ENCODE measurements at regions not wholly inside any gene's neighbourhood (a gene's known extent, or its start where the extent isn't known, plus 50 kb on each side); places are given as distances from the start of the nearest gene placed in this dataset.

DNA sequence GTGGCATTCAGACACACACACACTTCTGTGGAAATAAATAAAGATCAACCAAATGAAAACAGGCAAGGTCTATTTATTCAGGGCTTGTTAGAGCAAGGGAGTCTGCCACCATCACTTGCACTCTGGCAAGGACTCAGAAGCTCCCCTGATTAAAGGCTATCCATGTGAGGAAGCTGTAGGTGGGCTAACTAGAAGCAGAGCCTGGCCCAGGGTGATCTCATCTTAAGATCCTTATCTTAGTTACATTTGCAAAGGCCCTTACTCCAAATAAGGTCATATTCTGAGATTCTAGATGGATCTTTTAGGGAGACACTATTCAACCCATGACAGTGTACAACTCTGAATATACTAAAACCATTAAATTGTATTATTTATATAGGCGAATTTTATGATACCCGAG lies 190.0 kb upstream of the SRD5A2 start:
- no peak for TF ChIP-seq GABPA (IDR thresholded peaks at IDR 0.05; ENCODE audit: low read depth)
- TF ChIP-seq, protein P1, sequence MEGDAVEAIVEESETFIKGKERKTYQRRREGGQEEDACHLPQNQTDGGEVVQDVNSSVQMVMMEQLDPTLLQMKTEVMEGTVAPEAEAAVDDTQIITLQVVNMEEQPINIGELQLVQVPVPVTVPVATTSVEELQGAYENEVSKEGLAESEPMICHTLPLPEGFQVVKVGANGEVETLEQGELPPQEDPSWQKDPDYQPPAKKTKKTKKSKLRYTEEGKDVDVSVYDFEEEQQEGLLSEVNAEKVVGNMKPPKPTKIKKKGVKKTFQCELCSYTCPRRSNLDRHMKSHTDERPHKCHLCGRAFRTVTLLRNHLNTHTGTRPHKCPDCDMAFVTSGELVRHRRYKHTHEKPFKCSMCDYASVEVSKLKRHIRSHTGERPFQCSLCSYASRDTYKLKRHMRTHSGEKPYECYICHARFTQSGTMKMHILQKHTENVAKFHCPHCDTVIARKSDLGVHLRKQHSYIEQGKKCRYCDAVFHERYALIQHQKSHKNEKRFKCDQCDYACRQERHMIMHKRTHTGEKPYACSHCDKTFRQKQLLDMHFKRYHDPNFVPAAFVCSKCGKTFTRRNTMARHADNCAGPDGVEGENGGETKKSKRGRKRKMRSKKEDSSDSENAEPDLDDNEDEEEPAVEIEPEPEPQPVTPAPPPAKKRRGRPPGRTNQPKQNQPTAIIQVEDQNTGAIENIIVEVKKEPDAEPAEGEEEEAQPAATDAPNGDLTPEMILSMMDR (IDR thresholded peaks at IDR 0.05; ENCODE audit: insufficient read depth, low read length), result no peak
- TF ChIP-seq POLR2AphosphoS5 (IDR thresholded peaks at IDR 0.05; ENCODE audit: low read depth), result no peak
- TF ChIP-seq, protein P2, sequence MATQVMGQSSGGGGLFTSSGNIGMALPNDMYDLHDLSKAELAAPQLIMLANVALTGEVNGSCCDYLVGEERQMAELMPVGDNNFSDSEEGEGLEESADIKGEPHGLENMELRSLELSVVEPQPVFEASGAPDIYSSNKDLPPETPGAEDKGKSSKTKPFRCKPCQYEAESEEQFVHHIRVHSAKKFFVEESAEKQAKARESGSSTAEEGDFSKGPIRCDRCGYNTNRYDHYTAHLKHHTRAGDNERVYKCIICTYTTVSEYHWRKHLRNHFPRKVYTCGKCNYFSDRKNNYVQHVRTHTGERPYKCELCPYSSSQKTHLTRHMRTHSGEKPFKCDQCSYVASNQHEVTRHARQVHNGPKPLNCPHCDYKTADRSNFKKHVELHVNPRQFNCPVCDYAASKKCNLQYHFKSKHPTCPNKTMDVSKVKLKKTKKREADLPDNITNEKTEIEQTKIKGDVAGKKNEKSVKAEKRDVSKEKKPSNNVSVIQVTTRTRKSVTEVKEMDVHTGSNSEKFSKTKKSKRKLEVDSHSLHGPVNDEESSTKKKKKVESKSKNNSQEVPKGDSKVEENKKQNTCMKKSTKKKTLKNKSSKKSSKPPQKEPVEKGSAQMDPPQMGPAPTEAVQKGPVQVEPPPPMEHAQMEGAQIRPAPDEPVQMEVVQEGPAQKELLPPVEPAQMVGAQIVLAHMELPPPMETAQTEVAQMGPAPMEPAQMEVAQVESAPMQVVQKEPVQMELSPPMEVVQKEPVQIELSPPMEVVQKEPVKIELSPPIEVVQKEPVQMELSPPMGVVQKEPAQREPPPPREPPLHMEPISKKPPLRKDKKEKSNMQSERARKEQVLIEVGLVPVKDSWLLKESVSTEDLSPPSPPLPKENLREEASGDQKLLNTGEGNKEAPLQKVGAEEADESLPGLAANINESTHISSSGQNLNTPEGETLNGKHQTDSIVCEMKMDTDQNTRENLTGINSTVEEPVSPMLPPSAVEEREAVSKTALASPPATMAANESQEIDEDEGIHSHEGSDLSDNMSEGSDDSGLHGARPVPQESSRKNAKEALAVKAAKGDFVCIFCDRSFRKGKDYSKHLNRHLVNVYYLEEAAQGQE (IDR thresholded peaks at IDR 0.05; ENCODE audit: insufficient replicate concordance, low read depth), result no peak
- TF ChIP-seq SPI1 (IDR thresholded peaks at IDR 0.05; ENCODE audit: borderline replicate concordance, low read depth), result no peak

Measured in HL-60 (cell line).